A549 (cell line): ENCODE measurements at regions not wholly inside any gene's neighbourhood (a gene's known extent, or its start where the extent isn't known, plus 50 kb on each side); places are given as distances from the start of the nearest gene placed in this dataset.
"Not testable (repeated sequence)": the region's sequence is repeated elsewhere in the genome, so short reads cannot be mapped to it uniquely, and the experiment has no call there.

ENCODE experiments used
- ATAC-seq, 2 experiments: fragments of 200-7000 bp in 1 of 2; fragments of >200 bp in 1 of 2; cut with Nextera tagmentation in 1 of 2; cut with Tn5 transposase in 1 of 2; 3 replicates each; pipeline versions ENCODE4 v1.8.0 to v1.9.1; 2018 to 2020; ENCODE audit warnings: mild to moderate bottlenecking in 1 of 2, moderate library complexity in 1 of 2
- CTCF ChIA-PET: fragments of 300-600 bp; sonication (Branson Sonifier 250); formaldehyde crosslinking; extraction: SDS; loops from one replicate; lab custom pipeline; 2021; ENCODE audit warnings: antibody characterized with exemption, inconsistent platforms; lab: Yijun Ruan, JAX
- POLR2A ChIA-PET: fragments of 350-600 bp; formaldehyde crosslinking; extraction: SDS; loops from one replicate; lab custom pipeline; 2021; ENCODE audit warnings: antibody characterized with exemption, inconsistent platforms; lab: Yijun Ruan, JAX
- DNase-seq, 2 experiments: peaks; one replicate each; pipeline versions ENCODE4 v3.0.0 to v3.0.0-alpha.2; 2011 to 2016; ENCODE audit warnings: low read depth in 1 of 2, low spot score in 1 of 2
- FAIRE-seq: peaks from 2 replicates; lab custom pipeline; 2011; peaks lifted over from hg19 to GRCh38; lab: Jason Lieb, UNC
- H3K27ac ChIP-seq, 2 experiments: fragments of >200 bp; sonication (Bioruptor Twin); formaldehyde crosslinking; 3 replicates each; pipeline ENCODE4 v1.5.1; 2016 to 2017
- H3K4me1 ChIP-seq: fragments of >200 bp; sonication (Bioruptor Twin); formaldehyde crosslinking; 3 replicates; pipeline ENCODE4 v1.6.1; 2016
- H3K4me2 ChIP-seq: fragments of >200 bp; sonication (Bioruptor Twin); formaldehyde crosslinking; 3 replicates; pipeline ENCODE4 v1.6.1; 2016
- H3K4me3 ChIP-seq: fragments of >200 bp; sonication (Bioruptor Twin); formaldehyde crosslinking; 3 replicates; pipeline ENCODE4 v1.5.1; 2016
- H3K9me3 ChIP-seq: fragments of >200 bp; sonication (Bioruptor Twin); formaldehyde crosslinking; 3 replicates; pipeline ENCODE4 v1.6.1; 2016
- WGBS: methylation state at CpG from one replicate; pipeline ENCODE4 v1.1.6; 2017; ENCODE audit errors: missing lambda C conversion rate; 5-methylcytosine and 5-hydroxymethylcytosine counted together

DNA sequence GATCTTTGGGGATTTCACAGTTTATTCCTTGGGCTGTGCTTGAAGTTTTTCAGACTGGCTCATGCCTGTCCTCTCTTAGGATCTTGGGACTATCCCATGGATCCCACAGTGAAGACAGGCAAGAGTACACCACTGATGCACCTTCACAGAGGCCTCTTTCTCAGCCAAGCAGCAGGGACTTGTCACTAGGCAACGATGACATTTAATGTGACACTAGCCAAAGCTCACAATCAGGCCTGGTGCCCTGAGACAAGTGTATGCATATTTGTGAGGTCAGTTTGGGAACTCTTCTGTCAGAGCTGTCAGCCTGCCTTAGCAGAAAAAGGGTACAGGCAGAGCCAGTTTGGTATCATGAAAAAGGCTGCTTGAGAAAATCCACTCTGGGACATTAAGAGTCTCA is 68.7 kb downstream of the RBMY1F start:
- POLR2A ChIA-PET, FAIRE-seq, ATAC-seq, H3K27ac ChIP-seq, H3K4me3 ChIP-seq, CTCF ChIA-PET, H3K4me2 ChIP-seq, H3K4me1 ChIP-seq, DNase-seq, H3K9me3 ChIP-seq: not testable (repeated sequence)
- WGBS, result no CpG with 5 or more reads among the region's 1 CpG

DNA sequence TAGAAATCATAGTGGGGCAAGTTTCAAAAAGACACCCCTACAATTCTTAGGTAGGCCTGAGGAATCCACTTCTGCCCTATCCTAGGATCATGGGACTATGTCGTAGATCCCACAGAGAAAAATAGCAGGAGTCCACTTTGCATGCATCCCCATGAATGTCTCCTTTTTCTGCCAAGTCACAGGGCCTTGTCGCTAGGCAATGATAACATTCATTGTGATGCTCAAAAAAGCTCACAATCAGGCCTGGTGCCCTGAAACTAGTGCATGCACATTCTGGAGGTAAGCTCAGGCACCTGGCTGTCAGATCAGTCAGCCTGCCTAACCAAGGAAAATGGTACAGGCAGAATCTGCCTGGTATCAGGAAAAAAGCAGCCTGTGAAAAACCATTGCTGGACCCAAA is 74.6 kb downstream of the RBMY1F start:
- WGBS, result no CpG with 5 or more reads among the region's 2 CpGs
- FAIRE-seq, CTCF ChIA-PET, H3K9me3 ChIP-seq, POLR2A ChIA-PET, H3K4me2 ChIP-seq, H3K27ac ChIP-seq, ATAC-seq, DNase-seq, H3K4me1 ChIP-seq, H3K4me3 ChIP-seq: not testable (repeated sequence)

GRCh38 chrY:22101547-22101946 is 81.2 kb downstream of the RBMY1F start:
- ATAC-seq, result not testable (repeated sequence)

GRCh38 chrY:22097310-22097709 is 85.4 kb downstream of the RBMY1F start:
- H3K4me2 ChIP-seq, H3K27ac ChIP-seq, H3K4me1 ChIP-seq, ATAC-seq, FAIRE-seq, H3K9me3 ChIP-seq, DNase-seq, CTCF ChIA-PET, H3K4me3 ChIP-seq, POLR2A ChIA-PET: not testable (repeated sequence)
- no CpG with 5 or more reads among the region's 1 CpG for WGBS

More at GRCh38 chrY:22101547-22101946, 81.2 kb downstream of the RBMY1F start:
- POLR2A ChIA-PET, FAIRE-seq, H3K4me1 ChIP-seq, H3K27ac ChIP-seq, H3K9me3 ChIP-seq, H3K4me2 ChIP-seq, H3K4me3 ChIP-seq, CTCF ChIA-PET, DNase-seq: not testable (repeated sequence)
- WGBS, result no CpG with 5 or more reads among the region's 2 CpGs

DNA sequence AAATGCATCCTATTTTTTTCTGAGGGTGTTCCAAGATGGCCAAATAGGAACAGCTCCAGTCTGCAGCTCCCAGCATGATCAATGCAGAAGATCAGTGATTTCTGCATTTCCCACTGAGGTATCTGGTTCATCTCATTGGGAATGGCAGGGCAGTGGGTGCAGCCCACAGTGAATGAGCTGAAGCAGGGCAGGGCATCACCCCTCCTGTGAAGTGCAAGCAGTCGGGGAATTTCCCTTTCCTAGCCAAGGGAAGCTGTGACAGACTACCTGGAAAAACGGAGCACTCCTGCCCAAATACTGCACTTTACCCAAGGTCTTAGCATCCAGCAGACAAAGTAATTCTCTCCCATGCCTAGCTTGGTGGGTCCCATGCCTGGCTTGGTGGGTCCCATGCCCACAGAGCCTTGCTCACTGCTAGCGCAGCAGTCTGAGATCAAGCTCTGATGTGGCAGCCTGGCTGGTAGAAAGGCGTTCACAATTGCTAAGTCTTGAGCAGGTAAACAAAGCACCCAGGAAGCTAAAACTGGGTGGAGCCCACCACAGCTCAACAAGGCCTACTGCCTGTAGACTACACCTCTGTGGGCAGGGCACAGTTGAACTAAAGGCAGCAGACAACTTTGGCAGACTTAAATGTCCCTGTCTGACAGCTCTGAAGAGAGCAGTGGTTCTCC is 96.6 kb downstream of the RBMY1F start:
- H3K4me1 ChIP-seq, H3K27ac ChIP-seq, H3K4me2 ChIP-seq, ATAC-seq, FAIRE-seq, POLR2A ChIA-PET, H3K9me3 ChIP-seq, H3K4me3 ChIP-seq, DNase-seq, CTCF ChIA-PET: not testable (repeated sequence)
- WGBS, result no CpG with 5 or more reads among the region's 4 CpGs

- POLR2A ChIA-PET, CTCF ChIA-PET, H3K4me3 ChIP-seq, H3K4me2 ChIP-seq, H3K27ac ChIP-seq, H3K4me1 ChIP-seq, DNase-seq, H3K9me3 ChIP-seq, FAIRE-seq: not testable (repeated sequence)
- peak; percentile 72 to 78 for ATAC-seq
- WGBS, result no CpG with 5 or more reads among the region's 11 CpGs
These were observed 110.5 kb downstream of the RBMY1F start for GRCh38 chrY:22072270-22072669.

DNA sequence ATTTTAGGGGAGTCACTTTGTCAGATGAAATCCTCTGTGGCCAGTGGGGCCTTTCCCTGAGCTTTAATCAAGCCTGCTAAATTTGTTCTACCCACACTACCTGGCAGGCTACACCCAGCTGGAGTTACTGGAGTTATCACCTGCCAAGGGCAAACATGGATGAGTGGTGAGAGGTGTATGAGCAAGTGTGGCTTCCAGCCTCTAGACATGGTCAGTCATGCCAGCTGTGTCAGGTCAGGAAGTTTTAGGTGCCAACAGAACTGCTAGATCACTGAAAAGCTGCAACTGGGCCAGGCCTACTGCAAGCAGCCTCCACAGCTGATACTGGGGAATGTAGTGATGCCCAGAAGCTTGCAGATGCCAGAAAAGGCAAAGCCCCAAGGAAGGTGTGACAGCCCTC is 122.6 kb downstream of the RBMY1F start:
- H3K27ac ChIP-seq, H3K9me3 ChIP-seq, CTCF ChIA-PET, ATAC-seq, H3K4me2 ChIP-seq, H3K4me1 ChIP-seq, DNase-seq, FAIRE-seq, H3K4me3 ChIP-seq, POLR2A ChIA-PET: not testable (repeated sequence)

DNA sequence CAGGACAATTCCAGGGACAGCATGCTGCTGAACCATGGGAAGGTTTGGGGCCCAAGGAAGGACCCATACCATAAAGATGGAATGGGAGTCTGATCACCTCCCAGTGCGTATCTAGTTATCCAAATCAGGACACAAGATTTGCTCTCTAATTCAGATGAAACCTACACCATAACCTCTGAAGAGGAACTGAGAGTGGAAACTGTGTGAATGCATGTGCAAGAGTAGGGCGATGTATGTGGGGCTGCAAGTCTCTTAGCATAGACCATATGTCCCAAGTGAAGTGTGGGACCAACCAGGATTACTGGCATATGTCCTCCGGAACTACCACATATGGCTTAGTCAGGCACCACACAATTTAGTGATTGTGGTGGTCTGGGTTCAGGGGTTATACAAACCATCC is 95.2 kb upstream of the RBMY1E start:
- CTCF ChIA-PET, H3K9me3 ChIP-seq: not testable (repeated sequence)
- WGBS, result no CpG with 5 or more reads among the region's 3 CpGs

DNA sequence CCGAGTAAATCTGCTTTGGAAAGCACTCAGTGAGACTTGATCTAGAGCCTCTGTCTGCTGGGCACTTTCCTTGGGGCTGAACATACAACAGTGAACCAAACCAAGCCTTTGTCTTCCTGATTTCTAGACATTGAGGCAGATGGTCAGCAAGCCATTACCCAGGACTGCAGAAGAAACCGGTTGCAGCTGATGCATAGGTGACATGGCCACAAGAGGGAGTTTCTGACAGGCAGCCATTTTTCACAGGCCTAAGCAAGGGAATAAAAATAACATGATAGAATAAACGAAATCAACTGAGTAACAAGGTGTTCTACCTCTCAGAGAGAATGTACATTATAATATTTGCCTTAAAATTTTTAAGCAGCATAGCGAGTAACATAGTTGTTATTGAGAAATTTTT is 83.3 kb upstream of the RBMY1E start:
- H3K4me3 ChIP-seq, H3K4me2 ChIP-seq, DNase-seq, H3K27ac ChIP-seq, POLR2A ChIA-PET, H3K9me3 ChIP-seq, CTCF ChIA-PET, ATAC-seq, FAIRE-seq, H3K4me1 ChIP-seq: not testable (repeated sequence)
- WGBS, result no CpG with 5 or more reads among the region's 4 CpGs

More for the DNA sequence above, 95.2 kb upstream of the RBMY1E start:
- POLR2A ChIA-PET, H3K4me3 ChIP-seq, DNase-seq, H3K4me1 ChIP-seq, ATAC-seq, H3K4me2 ChIP-seq, H3K27ac ChIP-seq, FAIRE-seq: not testable (repeated sequence)

GRCh38 chrY:21987222-21987621 is 69.4 kb upstream of the RBMY1E start:
- CTCF ChIA-PET, result not testable (repeated sequence)
- WGBS, result no CpG with 5 or more reads among the region's 2 CpGs

DNA sequence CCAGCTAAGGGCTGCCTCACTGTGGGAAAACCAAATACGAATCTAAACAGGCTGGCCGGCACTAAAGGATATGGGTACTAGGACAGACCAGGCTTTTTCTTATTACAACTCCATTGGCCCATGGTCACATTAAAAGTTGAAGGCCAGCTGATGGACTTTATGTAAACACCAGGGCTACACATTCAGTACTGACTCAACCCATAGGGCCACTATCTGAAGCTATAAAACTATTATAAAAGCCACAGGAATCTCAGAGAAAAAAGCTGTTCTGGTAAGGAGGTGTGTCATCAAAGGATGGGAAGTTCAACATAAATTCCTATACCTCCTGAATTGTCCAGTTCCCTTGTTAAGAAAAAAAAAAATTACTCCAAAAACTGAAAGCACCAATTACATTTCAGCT is 63.1 kb upstream of the RBMY1E start:
- H3K4me3 ChIP-seq, POLR2A ChIA-PET, FAIRE-seq, ATAC-seq, H3K27ac ChIP-seq, H3K4me1 ChIP-seq, DNase-seq, H3K4me2 ChIP-seq, H3K9me3 ChIP-seq, CTCF ChIA-PET: not testable (repeated sequence)
- WGBS, result no CpG with 5 or more reads among the region's 2 CpGs

More at GRCh38 chrY:21987222-21987621, 69.4 kb upstream of the RBMY1E start:
- POLR2A ChIA-PET, ATAC-seq, H3K4me3 ChIP-seq, FAIRE-seq, DNase-seq, H3K4me2 ChIP-seq, H3K9me3 ChIP-seq, H3K27ac ChIP-seq, H3K4me1 ChIP-seq: not testable (repeated sequence)

DNA sequence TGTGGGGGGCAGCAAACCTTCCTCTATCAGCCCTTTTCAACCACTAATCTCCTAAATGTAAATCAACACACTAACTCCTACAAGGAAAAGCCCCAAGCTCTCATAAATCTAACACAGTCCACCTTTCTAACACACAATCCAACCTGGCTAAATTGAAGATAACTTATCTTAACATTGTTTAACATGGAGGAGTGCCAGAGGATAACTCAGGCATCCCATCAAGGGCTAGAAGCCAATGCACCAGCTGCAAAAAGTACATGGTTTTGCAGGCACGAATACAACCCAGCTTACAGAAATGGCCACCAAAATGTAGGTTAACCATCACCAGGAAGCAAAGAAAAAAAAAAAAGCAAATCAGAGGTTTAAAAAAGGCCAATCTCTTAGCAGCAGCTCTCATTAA is 62.5 kb upstream of the RBMY1E start:
- CTCF ChIA-PET, ATAC-seq: not testable (repeated sequence)
- WGBS, result no CpG with 5 or more reads among the region's 1 CpG

More for the DNA sequence above, 62.5 kb upstream of the RBMY1E start:
- H3K4me3 ChIP-seq, POLR2A ChIA-PET, H3K4me2 ChIP-seq, H3K27ac ChIP-seq, DNase-seq, H3K9me3 ChIP-seq, FAIRE-seq, H3K4me1 ChIP-seq: not testable (repeated sequence)
